OCI-LY1 (cell line): ENCODE measurements at regions not wholly inside any gene's neighbourhood (a gene's known extent, or its start where the extent isn't known, plus 50 kb on each side); places are given as distances from the start of the nearest gene placed in this dataset.

Experiments
- H2AFZ ChIP-seq: fragments of 200-600 bp; sonication (generic), shearing (Covaris generic); 2 replicates; pipeline ENCODE4 v1.6.0; 2014; ENCODE audit warnings: antibody characterized with exemption, mild to moderate bottlenecking, low read length
- H3F3A ChIP-seq: fragments of 200-600 bp; sonication (generic), shearing (Covaris generic); 2 replicates; pipeline ENCODE4 v1.6.0; 2014; ENCODE audit warnings: mild to moderate bottlenecking, antibody characterized with exemption, low read length, moderate library complexity; ENCODE audit not compliant: insufficient read depth
- H3K27ac ChIP-seq: fragments of 200-600 bp; sonication (generic); 2 replicates; pipeline ENCODE4 v1.5.1; 2014; ENCODE audit warnings: low read length, mixed run types, mild to moderate bottlenecking, low read depth; ENCODE audit not compliant: poor library complexity, severe bottlenecking
- H3K27me3 ChIP-seq: fragments of 200-600 bp; sonication (generic); 2 replicates; pipeline ENCODE4 v1.6.0; 2014; ENCODE audit warnings: antibody characterized with exemption, mild to moderate bottlenecking, low read length, moderate library complexity; ENCODE audit not compliant: insufficient read depth
- H3K36me3 ChIP-seq: fragments of 200-600 bp; sonication (generic); 2 replicates; pipeline ENCODE4 v1.6.1; 2014; ENCODE audit warnings: mild to moderate bottlenecking, antibody characterized with exemption, low read length, moderate library complexity, mixed read lengths; ENCODE audit not compliant: insufficient read depth
- H3K4me1 ChIP-seq: fragments of 200-600 bp; sonication (generic); 2 replicates; pipeline ENCODE4 v1.5.1; 2014; ENCODE audit warnings: mild to moderate bottlenecking, low read length, moderate library complexity; ENCODE audit not compliant: insufficient read depth, severe bottlenecking
- H3K4me2 ChIP-seq: fragments of 200-600 bp; sonication (generic), shearing (Covaris generic); 2 replicates; pipeline ENCODE4 v1.6.1; 2014; ENCODE audit warnings: low read length
- H3K4me3 ChIP-seq: fragments of 200-600 bp; sonication (generic); 2 replicates; pipeline ENCODE4 v1.5.1; 2014; ENCODE audit warnings: low read length, low read depth, mild to moderate bottlenecking, mixed read lengths; ENCODE audit not compliant: poor library complexity, severe bottlenecking
- H3K79me2 ChIP-seq: fragments of 200-600 bp; shearing (Covaris generic); 2 replicates; pipeline ENCODE4 v1.6.1; 2016; ENCODE audit warnings: mixed run types, low read length, mixed read lengths; ENCODE audit not compliant: insufficient read depth
- H3K9ac ChIP-seq: fragments of 200-600 bp; sonication (generic), shearing (Covaris generic); 2 replicates; pipeline ENCODE4 v1.6.1; 2014; ENCODE audit warnings: mild to moderate bottlenecking, low read length, mixed read lengths
- H3K9me2 ChIP-seq: fragments of 200-600 bp; sonication (generic), shearing (Covaris generic); 2 replicates; pipeline ENCODE4 v1.6.1; 2014; ENCODE audit warnings: low read depth, mild to moderate bottlenecking, low read length, mixed read lengths
- H3K9me3 ChIP-seq: fragments of 200-600 bp; shearing (Covaris generic); 2 replicates; pipeline ENCODE4 v1.6.1; 2014; ENCODE audit warnings: low read length, mixed read lengths
- H4K20me1 ChIP-seq: fragments of 200-600 bp; sonication (generic), shearing (Covaris generic); 2 replicates; pipeline ENCODE4 v1.6.0; 2016; ENCODE audit warnings: mild to moderate bottlenecking, low read length; ENCODE audit not compliant: insufficient read depth
- CTCF ChIP-seq: fragments of 200-600 bp; sonication (generic), shearing (Covaris generic); IDR thresholded peaks from 2 replicates; pipeline ENCODE4 v1.5.1; 2017; ENCODE audit warnings: mild to moderate bottlenecking, antibody characterized with exemption, low read length, moderate library complexity, mixed read lengths
- EZH2 ChIP-seq: fragments of 200-600 bp; sonication (generic), shearing (Covaris generic); IDR thresholded peaks from 2 replicates; pipeline ENCODE4 v1.8.0; 2017; ENCODE audit warnings: borderline replicate concordance, mixed run types, mild to moderate bottlenecking, antibody characterized with exemption, low read length, moderate library complexity, mixed read lengths

- no peak overlapping the region for H3K27ac ChIP-seq
- H3K9me3 ChIP-seq: no peaks in the 10 kb centered on the region
- H3K27me3 ChIP-seq: no peaks in the 10 kb centered on the region
- H3F3A ChIP-seq: no peaks in the 10 kb centered on the region
- TF ChIP-seq CTCF: no peak
- TF ChIP-seq EZH2: no peak
- H3K79me2 ChIP-seq: no peaks in the 10 kb centered on the region
- no peak overlapping the region for H2AFZ ChIP-seq
- no peak overlapping the region for H3K4me3 ChIP-seq
- H3K4me2 ChIP-seq: no peak overlapping the region
- H3K9me2 ChIP-seq: no peaks in the 10 kb centered on the region
- no peaks in the 10 kb centered on the region for H3K4me1 ChIP-seq
- H3K36me3 ChIP-seq: no peaks in the 10 kb centered on the region
- H3K9ac ChIP-seq: no peak overlapping the region
- no peaks in the 10 kb centered on the region for H4K20me1 ChIP-seq
These were observed 121.4 kb downstream of the GPAT3 start for GRCh38 chr4:83657336-83657735.
